ENCODE measurements at regions not wholly inside any gene's neighbourhood (a gene's known extent, or its start where the extent isn't known, plus 50 kb on each side); places are given as distances from the start of the nearest gene placed in this dataset.

DNA sequence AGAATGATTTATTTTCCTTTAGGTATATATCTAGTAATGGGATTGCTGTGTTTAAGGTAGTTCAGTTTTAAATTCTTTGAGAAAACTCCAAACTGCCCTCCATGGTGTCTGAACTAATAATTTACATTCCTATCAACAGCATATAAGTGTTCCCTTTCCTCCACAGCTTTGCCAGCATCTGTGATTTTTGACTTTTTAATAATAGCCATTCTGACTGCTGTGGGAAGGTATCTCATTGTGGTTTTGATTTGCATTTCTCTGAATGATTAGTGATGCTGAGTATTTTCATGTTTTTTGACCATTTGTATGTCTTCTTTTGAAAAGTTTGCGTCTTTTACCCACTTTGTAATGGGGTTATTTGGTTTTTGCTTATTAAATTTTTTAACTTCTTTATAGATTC, 571.6 kb upstream of the CCDC54 start:
- FAIRE-seq: no peak
- DNase-seq (ENCODE audit: insufficient read length, low spot score): no peak
- TF ChIP-seq POLR2A (IDR thresholded peaks at IDR 0.05; ENCODE audit: low read depth, low read length): no peak

DNA sequence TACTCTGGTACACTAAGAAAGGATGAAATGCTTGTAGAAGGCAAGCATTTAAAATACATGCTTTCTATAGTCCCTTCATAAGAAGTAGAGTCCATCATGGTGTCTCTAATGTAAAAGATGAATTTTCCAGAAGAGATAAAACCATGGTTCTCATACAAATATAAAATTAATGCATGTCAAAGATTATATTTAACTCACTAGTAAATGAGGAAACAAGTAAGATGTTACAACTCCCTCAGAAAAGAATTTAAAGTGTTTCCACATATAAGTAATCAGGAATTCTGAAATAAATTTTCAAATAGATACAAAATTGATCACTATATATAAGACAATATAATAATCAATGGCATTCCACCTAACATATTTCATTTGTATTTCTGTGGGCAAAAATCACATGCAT, 570.3 kb upstream of the CCDC54 start:
- no peak for DNase-seq (ENCODE audit: insufficient read length, low spot score)
- no peak for FAIRE-seq
- TF ChIP-seq POLR2A (IDR thresholded peaks at IDR 0.05; ENCODE audit: low read depth, low read length): no peak

DNA sequence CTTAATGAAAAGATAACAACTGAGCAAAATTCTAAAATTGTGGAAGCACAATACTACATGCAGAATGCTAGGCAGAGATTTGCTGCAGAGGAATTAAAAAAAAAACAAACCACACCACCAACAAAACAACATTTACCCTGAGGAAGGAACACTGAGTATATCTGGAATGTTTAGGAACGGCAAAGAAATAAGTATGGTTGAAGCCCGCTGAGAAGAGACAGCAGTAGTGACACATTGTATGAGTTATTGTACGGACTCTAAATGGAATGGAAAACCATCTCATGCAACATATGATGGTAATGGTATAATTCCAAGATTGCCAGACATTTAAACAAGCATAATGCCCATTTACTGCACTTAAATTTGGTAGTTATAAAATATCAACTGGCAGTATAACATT, 568.2 kb upstream of the CCDC54 start:
- no peak for TF ChIP-seq POLR2A (IDR thresholded peaks at IDR 0.05; ENCODE audit: low read depth, low read length)
- no peak for FAIRE-seq
- DNase-seq (ENCODE audit: insufficient read length, low spot score): no peak

GRCh38 chr3:106809623-106810299, 567.5 kb upstream of the CCDC54 start:
- no peak for DNase-seq (ENCODE audit: insufficient read length, low spot score)
- TF ChIP-seq POLR2A (IDR thresholded peaks at IDR 0.05; ENCODE audit: low read depth, low read length): no peak
- FAIRE-seq: no peak

DNA sequence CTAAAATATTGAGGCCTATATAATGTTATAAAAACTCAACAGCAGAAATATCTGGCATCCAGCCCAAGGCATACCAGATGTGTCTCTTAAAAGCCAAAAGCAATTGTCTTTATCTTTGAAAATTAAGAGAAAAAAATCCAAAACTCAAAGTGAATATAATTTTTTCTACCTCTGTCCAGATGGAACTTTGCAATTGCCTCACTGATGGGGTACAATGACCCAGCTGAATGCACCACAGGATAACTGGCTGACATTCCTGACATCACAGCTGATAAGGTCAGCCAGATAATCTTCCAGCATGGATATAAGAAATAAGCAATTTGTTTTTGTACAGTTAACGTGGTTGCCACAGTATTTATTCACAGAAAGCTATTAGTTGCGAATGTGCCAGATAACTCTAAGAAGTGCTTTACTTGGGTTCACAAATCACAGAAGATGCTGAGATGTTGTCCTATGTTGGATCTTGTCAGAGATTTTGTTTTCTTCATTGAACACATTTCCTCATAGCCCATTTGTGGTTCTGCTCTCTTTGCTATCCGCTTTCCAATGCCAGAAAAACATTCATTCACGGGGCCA, 566.9 kb upstream of the CCDC54 start:
- no peak for FAIRE-seq
- DNase-seq (ENCODE audit: insufficient read length, low spot score): no peak
- TF ChIP-seq POLR2A (IDR thresholded peaks at IDR 0.05; ENCODE audit: low read depth, low read length): no peak

GRCh38 chr3:106811376-106811775, 565.9 kb upstream of the CCDC54 start:
- DNase-seq (ENCODE audit: insufficient read length, low spot score): no peak

GRCh38 chr3:106813742-106814141, 563.5 kb upstream of the CCDC54 start:
- TF ChIP-seq POLR2A (IDR thresholded peaks at IDR 0.05; ENCODE audit: low read depth, low read length): no peak
- FAIRE-seq (no peak), DNase-seq (ENCODE audit: insufficient read length, low spot score) (no peak)

More at GRCh38 chr3:106811376-106811775, 565.9 kb upstream of the CCDC54 start:
- FAIRE-seq: peak; percentile 48
- TF ChIP-seq POLR2A (IDR thresholded peaks at IDR 0.05; ENCODE audit: low read depth, low read length): no peak

GRCh38 chr3:106814231-106814630, 563.0 kb upstream of the CCDC54 start:
- no peak for DNase-seq (ENCODE audit: insufficient read length, low spot score)
- TF ChIP-seq POLR2A (IDR thresholded peaks at IDR 0.05; ENCODE audit: low read depth, low read length): no peak
- FAIRE-seq: no peak

- DNase-seq (ENCODE audit: insufficient read length, low spot score): no peak
- no peak for FAIRE-seq
- TF ChIP-seq POLR2A (IDR thresholded peaks at IDR 0.05; ENCODE audit: low read depth, low read length): no peak
These were observed 560.4 kb upstream of the CCDC54 start for GRCh38 chr3:106816838-106817237.

DNA sequence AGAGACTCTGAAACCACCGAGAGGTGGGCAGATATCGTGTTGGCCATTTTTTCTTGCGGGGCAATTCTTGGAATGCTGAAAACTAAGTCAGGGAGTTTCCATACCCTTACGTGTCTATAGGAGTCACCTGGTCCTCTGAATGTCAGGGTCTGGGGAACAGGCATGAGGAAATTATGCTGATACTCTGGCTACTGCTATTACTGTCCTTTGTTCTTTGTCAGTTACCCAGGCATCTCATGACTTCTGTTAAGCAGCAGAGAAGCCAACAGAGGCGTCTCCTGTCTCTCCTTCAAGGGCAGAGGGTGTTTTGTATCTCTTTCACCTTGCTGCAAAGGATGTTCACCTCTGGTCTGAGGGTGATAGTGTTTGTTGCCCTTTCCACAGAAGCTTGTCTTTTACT, 559.5 kb upstream of the CCDC54 start:
- DNase-seq (ENCODE audit: insufficient read length, low spot score) (no peak), FAIRE-seq (no peak)
- TF ChIP-seq POLR2A (IDR thresholded peaks at IDR 0.05; ENCODE audit: low read depth, low read length): no peak

- FAIRE-seq: peak; percentile 20
- no peak for DNase-seq (ENCODE audit: insufficient read length, low spot score)
- TF ChIP-seq POLR2A (IDR thresholded peaks at IDR 0.05; ENCODE audit: low read depth, low read length): no peak
These were observed 557.8 kb upstream of the CCDC54 start for GRCh38 chr3:106819440-106819839.

GRCh38 chr3:106820726-106821362, 556.4 kb upstream of the CCDC54 start:
- DNase-seq (ENCODE audit: insufficient read length, low spot score): no peak
- FAIRE-seq: no peak
- no peak for TF ChIP-seq POLR2A (IDR thresholded peaks at IDR 0.05; ENCODE audit: low read depth, low read length)

- FAIRE-seq: no peak
- no peak for TF ChIP-seq POLR2A (IDR thresholded peaks at IDR 0.05; ENCODE audit: low read depth, low read length)
These were observed 555.4 kb upstream of the CCDC54 start for GRCh38 chr3:106821801-106822200.

DNA sequence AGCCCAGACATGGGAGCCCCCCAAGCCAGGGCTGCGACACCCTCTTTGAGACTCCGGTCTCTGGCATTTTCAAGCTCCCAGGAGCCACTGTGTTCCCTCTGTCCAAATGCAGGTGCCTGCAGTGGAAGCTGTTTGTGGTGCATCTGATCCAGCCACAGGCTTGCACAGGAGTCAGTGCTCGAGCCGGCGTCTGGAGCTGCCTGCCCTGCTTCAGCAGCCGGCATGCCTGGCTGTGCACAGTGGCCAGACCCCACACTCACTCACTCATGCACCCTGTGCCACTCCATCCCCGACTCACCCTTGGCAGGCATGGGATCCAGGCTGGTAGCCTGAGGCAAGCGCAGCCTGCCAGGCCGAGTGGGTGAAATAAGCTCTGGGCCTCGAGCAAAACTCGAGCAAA, 555.0 kb upstream of the CCDC54 start:
- DNase-seq (ENCODE audit: insufficient read length, low spot score): no peak
- FAIRE-seq: no peak
- no peak for TF ChIP-seq POLR2A (IDR thresholded peaks at IDR 0.05; ENCODE audit: low read depth, low read length)

More at GRCh38 chr3:106821801-106822200, 555.4 kb upstream of the CCDC54 start:
- DNase-seq (ENCODE audit: insufficient read length, low spot score): no peak

DNA sequence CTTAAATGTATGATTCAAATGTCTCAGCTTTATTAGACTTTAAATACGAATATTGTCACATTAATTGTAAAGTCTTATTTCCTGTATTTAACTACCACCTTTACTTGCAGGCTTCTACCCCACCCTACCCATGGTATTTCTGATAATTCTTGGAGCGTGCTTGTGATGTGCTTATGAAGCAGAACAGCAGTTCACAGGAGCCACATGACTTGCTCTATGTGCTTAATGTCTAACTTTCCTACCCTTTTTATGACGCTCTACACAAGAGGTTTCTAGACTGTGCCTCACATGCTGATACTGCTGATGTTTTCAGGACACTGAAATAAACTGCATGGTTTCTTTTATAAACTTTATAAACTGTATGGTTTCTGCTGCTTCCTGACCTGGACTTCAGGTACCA, 553.5 kb upstream of the CCDC54 start:
- no peak for DNase-seq (ENCODE audit: insufficient read length, low spot score)
- no peak for TF ChIP-seq POLR2A (IDR thresholded peaks at IDR 0.05; ENCODE audit: low read depth, low read length)
- no peak for FAIRE-seq
